Keratinocyte (primary cell): ENCODE measurements at regions not wholly inside any gene's neighbourhood (a gene's known extent, or its start where the extent isn't known, plus 50 kb on each side); places are given as distances from the start of the nearest gene placed in this dataset.

Experiments
- EZH2 ChIP-seq: IDR thresholded peaks from one replicate; pipeline ENCODE4 v1.6.1; 2012; ENCODE audit warnings: inconsistent platforms, mild to moderate bottlenecking, low read length, moderate library complexity
- TF ChIP-seq, protein P1 (sequence below), 3 experiments: IDR thresholded peaks in 1 of 3; conservative IDR thresholded peaks in 1 of 3; optimal IDR thresholded peaks in 1 of 3; 2 replicates in 2 of 3; 3 replicates in 1 of 3; pipeline versions ENCODE3 to v1.5.1; 2011; ENCODE audit warnings: low read length in 3 of 3, mild to moderate bottlenecking in 3 of 3, moderate library complexity in 2 of 3, control low read depth in 1 of 3, inconsistent platforms in 1 of 3; ENCODE audit not compliant: insufficient read depth in 2 of 3; ENCODE audit errors: extremely low read depth in 1 of 3

DNA sequence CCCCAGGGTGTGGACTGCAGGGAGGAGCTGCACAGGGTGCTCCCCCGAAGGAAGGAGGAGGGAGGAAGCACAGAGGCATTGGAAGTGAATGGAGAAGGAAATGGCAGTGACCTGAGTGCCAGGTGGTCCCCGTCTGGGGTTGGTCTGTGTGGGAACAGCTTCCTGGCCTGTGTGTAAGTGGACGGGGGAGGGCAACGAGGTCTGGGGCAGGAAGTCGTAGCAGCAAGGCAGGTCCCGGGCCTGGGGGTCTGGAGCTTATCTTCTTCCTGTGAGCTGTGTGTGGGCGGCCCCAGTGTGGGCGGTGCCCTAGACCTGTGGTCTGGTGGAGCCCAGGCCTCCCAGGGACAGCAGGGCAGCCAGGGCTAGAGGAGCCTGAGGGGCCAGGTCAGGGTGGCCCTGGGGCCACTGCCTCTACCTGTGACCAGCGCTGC lies 382.1 kb downstream of the TMEM121 start:
- TF ChIP-seq, protein P1, sequence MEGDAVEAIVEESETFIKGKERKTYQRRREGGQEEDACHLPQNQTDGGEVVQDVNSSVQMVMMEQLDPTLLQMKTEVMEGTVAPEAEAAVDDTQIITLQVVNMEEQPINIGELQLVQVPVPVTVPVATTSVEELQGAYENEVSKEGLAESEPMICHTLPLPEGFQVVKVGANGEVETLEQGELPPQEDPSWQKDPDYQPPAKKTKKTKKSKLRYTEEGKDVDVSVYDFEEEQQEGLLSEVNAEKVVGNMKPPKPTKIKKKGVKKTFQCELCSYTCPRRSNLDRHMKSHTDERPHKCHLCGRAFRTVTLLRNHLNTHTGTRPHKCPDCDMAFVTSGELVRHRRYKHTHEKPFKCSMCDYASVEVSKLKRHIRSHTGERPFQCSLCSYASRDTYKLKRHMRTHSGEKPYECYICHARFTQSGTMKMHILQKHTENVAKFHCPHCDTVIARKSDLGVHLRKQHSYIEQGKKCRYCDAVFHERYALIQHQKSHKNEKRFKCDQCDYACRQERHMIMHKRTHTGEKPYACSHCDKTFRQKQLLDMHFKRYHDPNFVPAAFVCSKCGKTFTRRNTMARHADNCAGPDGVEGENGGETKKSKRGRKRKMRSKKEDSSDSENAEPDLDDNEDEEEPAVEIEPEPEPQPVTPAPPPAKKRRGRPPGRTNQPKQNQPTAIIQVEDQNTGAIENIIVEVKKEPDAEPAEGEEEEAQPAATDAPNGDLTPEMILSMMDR (optimal IDR thresholded peaks at IDR 0.05 in 1 of 3, IDR thresholded peaks at IDR 0.05 in 1 of 3, conservative IDR thresholded peaks at IDR 0.05 in 1 of 3; ENCODE audit: extremely low read depth in 1 of 3, insufficient read depth in 2 of 3, low read length in 3 of 3): no peak
- TF ChIP-seq EZH2: no peak
